ENCODE measurements at regions not wholly inside any gene's neighbourhood (a gene's known extent, or its start where the extent isn't known, plus 50 kb on each side); places are given as distances from the start of the nearest gene placed in this dataset.
"Not testable (repeated sequence)": the region's sequence is repeated elsewhere in the genome, so short reads cannot be mapped to it uniquely, and the experiment has no call there.

DNA sequence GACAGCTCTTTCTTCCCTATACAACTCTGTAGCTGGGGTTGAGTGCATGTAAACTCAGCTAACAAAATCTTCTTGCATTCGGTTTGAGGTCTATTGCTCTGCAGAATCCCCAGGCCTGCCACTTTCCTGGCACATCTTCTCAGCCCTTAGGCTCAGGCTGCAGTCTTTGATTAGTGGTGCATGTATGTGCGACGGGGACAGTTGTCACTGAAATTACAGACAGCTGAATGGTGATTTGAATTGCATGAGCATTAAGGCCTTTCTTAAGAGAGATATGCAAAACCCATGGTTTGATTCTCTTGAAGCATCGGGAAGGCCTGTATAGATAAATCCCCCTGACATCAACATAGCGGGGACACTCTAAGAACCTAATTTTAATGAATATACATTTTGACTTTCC lies 222.8 kb downstream of the CDH26 start:
- WGBS, 2 donors, result 77 to 82% methylated on average over 5 of the region's 5 CpGs
- TF ChIP-seq POLR2A (IDR thresholded peaks at IDR 0.05), result no peak
- TF ChIP-seq, protein P1, sequence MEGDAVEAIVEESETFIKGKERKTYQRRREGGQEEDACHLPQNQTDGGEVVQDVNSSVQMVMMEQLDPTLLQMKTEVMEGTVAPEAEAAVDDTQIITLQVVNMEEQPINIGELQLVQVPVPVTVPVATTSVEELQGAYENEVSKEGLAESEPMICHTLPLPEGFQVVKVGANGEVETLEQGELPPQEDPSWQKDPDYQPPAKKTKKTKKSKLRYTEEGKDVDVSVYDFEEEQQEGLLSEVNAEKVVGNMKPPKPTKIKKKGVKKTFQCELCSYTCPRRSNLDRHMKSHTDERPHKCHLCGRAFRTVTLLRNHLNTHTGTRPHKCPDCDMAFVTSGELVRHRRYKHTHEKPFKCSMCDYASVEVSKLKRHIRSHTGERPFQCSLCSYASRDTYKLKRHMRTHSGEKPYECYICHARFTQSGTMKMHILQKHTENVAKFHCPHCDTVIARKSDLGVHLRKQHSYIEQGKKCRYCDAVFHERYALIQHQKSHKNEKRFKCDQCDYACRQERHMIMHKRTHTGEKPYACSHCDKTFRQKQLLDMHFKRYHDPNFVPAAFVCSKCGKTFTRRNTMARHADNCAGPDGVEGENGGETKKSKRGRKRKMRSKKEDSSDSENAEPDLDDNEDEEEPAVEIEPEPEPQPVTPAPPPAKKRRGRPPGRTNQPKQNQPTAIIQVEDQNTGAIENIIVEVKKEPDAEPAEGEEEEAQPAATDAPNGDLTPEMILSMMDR (IDR thresholded peaks at IDR 0.05), result no peak
- DNase-seq (ENCODE audit: low spot score in 2 of 2), result no peak
- intact Hi-C loops (cut with DNase I; ENCODE audit: low total_unique reads), result no loop called here
- no peak overlapping the region for H3K4me3 ChIP-seq (ENCODE audit: low read depth, poor library complexity, severe bottlenecking)

DNA sequence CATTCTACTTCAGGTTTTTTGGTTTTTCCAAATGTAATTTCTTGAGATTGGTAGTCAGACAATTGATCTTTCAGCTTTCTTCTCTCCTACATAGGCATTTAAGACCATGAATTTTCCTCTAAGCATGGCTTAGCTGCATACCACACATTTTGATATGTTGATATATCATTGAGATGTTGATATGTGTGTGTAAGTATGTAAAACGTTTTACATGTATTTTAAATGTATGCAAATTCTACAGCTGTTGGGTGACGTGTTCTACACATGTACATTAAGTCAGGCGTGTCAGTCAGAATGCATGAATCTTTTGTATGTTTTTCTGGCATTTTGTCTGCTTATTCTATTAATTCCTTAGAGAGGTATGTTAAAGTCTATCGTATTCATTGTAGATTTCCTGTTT lies 228.2 kb downstream of the CDH26 start:
- TF ChIP-seq POLR2A (IDR thresholded peaks at IDR 0.05), result no peak
- TF ChIP-seq, protein P1 (IDR thresholded peaks at IDR 0.05), result no peak
- 78 to 80% methylated on average over 4 of the region's 4 CpGs for WGBS, 2 donors
- DNase-seq (ENCODE audit: low spot score in 2 of 2), result no peak
- intact Hi-C loops (cut with DNase I; ENCODE audit: low total_unique reads), result no loop called here
- H3K4me3 ChIP-seq (ENCODE audit: low read depth, poor library complexity, severe bottlenecking), result no peak overlapping the region

DNA sequence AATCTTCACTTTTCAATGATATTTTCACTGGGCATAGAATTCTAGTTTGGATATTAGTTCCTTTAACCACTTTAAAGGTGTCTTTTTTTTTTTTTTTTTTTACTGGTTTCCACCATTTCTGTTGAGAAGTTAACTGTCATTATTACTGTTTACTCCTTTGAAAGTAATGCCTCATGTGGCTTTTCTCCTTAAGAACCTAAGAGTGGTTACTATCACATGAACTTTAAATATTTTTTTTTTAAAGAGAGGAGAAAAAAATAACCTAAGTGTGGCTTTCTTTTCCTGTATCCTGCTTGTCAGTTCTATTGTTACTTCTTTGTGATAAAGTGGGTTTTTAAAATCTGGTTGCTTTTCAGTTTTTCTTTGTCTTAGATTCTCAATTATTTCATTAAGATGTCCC lies 229.5 kb downstream of the CDH26 start:
- no peak for DNase-seq (ENCODE audit: low spot score in 2 of 2)
- intact Hi-C loops (cut with DNase I; ENCODE audit: low total_unique reads), result no loop called here
- H3K4me3 ChIP-seq (ENCODE audit: low read depth, poor library complexity, severe bottlenecking), result no peak overlapping the region
- no peak for TF ChIP-seq POLR2A (IDR thresholded peaks at IDR 0.05)
- TF ChIP-seq, protein P1 (IDR thresholded peaks at IDR 0.05), result no peak

- no peak for TF ChIP-seq POLR2A (IDR thresholded peaks at IDR 0.05)
- TF ChIP-seq, protein P1 (IDR thresholded peaks at IDR 0.05), result no peak
- H3K4me3 ChIP-seq (ENCODE audit: low read depth, poor library complexity, severe bottlenecking), result no peak overlapping the region
- WGBS, 2 donors, result 38 to 62% methylated on average over 3 of the region's 3 CpGs
- intact Hi-C loops (cut with DNase I; ENCODE audit: low total_unique reads), result no loop called here
- no peak for DNase-seq (ENCODE audit: low spot score in 2 of 2)
Observed at GRCh38 chr20:60191014-60191413, 232.8 kb downstream of the CDH26 start.

- intact Hi-C loops (cut with DNase I; ENCODE audit: low total_unique reads), result no loop called here
- no peak overlapping the region for H3K4me3 ChIP-seq (ENCODE audit: low read depth, poor library complexity, severe bottlenecking)
- DNase-seq (ENCODE audit: low spot score in 2 of 2), result no peak
- WGBS, 2 donors, result 61 to 64% methylated on average over 1 of the region's 1 CpG
- TF ChIP-seq, protein P1 (IDR thresholded peaks at IDR 0.05), result no peak
- no peak for TF ChIP-seq POLR2A (IDR thresholded peaks at IDR 0.05)
Observed at GRCh38 chr20:60192326-60192725, 234.1 kb downstream of the CDH26 start.

- H3K4me3 ChIP-seq (ENCODE audit: low read depth, poor library complexity, severe bottlenecking); intact Hi-C loops (cut with DNase I; ENCODE audit: low total_unique reads); DNase-seq (ENCODE audit: low spot score in 2 of 2): not testable (repeated sequence)
- whole genome bisulfite sequencing, 2 donors, result 90 to 97% methylated on average over 3 of the region's 3 CpGs
Observed at GRCh38 chr20:60199132-60199531, 240.9 kb downstream of the CDH26 start.

Measured in lower leg skin (tissue), 4 donors.